ENCODE measurements at regions not wholly inside any gene's neighbourhood (a gene's known extent, or its start where the extent isn't known, plus 50 kb on each side); places are given as distances from the start of the nearest gene placed in this dataset.

- Histone ChIP-seq H3F3A (ENCODE audit: control insufficient read depth, insufficient read depth) (no peaks in the 10 kb centered on the region), H3K9me2 (replicated peaks; ENCODE audit: control insufficient read depth, low read length) (no peaks in the 10 kb centered on the region), H3K4me1 (ENCODE audit: control insufficient read depth, low read length) (no peaks in the 10 kb centered on the region), H3K79me2 (ENCODE audit: control insufficient read depth, low read length) (no peaks in the 10 kb centered on the region), H3K9me3 (ENCODE audit: control insufficient read depth, insufficient read depth, low read length) (no peaks in the 10 kb centered on the region), H3K4me3 (ENCODE audit: low read length) (no peak overlapping the region), H3K36me3 (ENCODE audit: control insufficient read depth, low read length) (no peaks in the 10 kb centered on the region), H3K27me3 (ENCODE audit: control insufficient read depth, low read length) (no peaks in the 10 kb centered on the region), H3K4me2 (ENCODE audit: low read length) (no peak overlapping the region), H4K20me1 (ENCODE audit: control insufficient read depth, insufficient read depth, low read depth, low read length) (no peaks in the 10 kb centered on the region), H3K27ac (ENCODE audit: low read depth, low read length) (no peak overlapping the region)
- no peak for TF ChIP-seq EZH2phosphoT487 (IDR thresholded peaks at IDR 0.05; ENCODE audit: borderline replicate concordance, low read length)
- no peak for TF ChIP-seq CTCF (IDR thresholded peaks at IDR 0.05; ENCODE audit: low read depth, low read length, poor library complexity, severe bottlenecking)
These were observed 433.2 kb downstream of the GUCY1A2 start for GRCh38 chr11:106585061-106585460.

GRCh38 chr11:106594751-106595351 lies 423.4 kb downstream of the GUCY1A2 start:
- no peak for TF ChIP-seq CTCF (IDR thresholded peaks at IDR 0.05; ENCODE audit: low read depth, low read length, poor library complexity, severe bottlenecking)
- no peak for TF ChIP-seq EZH2phosphoT487 (IDR thresholded peaks at IDR 0.05; ENCODE audit: borderline replicate concordance, low read length)
- Histone ChIP-seq H3K27ac (ENCODE audit: low read depth, low read length) (no peak overlapping the region), H3K9me2 (replicated peaks; ENCODE audit: control insufficient read depth, low read length) (no peaks in the 10 kb centered on the region), H3F3A (ENCODE audit: control insufficient read depth, insufficient read depth) (no peaks in the 10 kb centered on the region), H4K20me1 (ENCODE audit: control insufficient read depth, insufficient read depth, low read depth, low read length) (no peaks in the 10 kb centered on the region), H3K4me3 (ENCODE audit: low read length) (no peak overlapping the region), H3K36me3 (ENCODE audit: control insufficient read depth, low read length) (no peaks in the 10 kb centered on the region), H3K79me2 (ENCODE audit: control insufficient read depth, low read length) (no peaks in the 10 kb centered on the region), H3K4me1 (ENCODE audit: control insufficient read depth, low read length) (no peaks in the 10 kb centered on the region), H3K9me3 (ENCODE audit: control insufficient read depth, insufficient read depth, low read length) (no peaks in the 10 kb centered on the region), H3K27me3 (ENCODE audit: control insufficient read depth, low read length) (no peaks in the 10 kb centered on the region), H3K4me2 (ENCODE audit: low read length) (no peak overlapping the region)

DNA sequence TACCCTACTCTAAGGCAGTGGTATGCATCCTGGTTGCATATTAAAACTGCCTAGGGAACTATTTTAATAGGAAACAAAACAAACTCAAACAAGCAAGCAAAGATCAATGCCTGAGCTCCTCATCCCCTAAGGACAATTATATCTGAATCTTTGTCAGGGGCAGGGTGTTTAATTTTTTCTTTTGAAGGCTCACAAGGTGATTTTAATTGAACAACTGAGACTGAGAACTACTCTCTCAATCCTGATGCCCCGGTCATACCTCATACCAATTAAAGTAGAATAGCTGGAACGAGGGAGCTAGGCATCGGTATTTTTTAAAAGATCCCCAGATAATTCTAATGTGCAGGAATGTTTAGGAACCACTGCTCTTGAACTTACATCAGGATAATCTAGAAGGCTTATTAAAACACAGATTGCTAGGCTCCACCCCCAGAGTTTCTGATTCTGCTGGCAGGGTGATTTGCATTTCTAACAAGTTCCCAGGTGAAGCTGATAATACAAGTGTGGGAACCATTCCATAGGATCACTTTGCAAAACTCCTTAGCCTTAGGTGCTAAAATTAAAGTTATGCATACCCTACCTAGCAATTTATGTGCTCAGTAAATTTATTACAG lies 416.5 kb downstream of the GUCY1A2 start:
- H3K9me3 ChIP-seq (ENCODE audit: control insufficient read depth, insufficient read depth, low read length), result no peaks in the 10 kb centered on the region
- no peaks in the 10 kb centered on the region for H3K36me3 ChIP-seq (ENCODE audit: control insufficient read depth, low read length)
- H3K4me3 ChIP-seq (ENCODE audit: low read length), result no peak overlapping the region
- TF ChIP-seq CTCF (IDR thresholded peaks at IDR 0.05; ENCODE audit: low read depth, low read length, poor library complexity, severe bottlenecking), result no peak
- TF ChIP-seq EZH2phosphoT487 (IDR thresholded peaks at IDR 0.05; ENCODE audit: borderline replicate concordance, low read length), result no peak
- H3K27me3 ChIP-seq (ENCODE audit: control insufficient read depth, low read length), result no peaks in the 10 kb centered on the region
- no peak overlapping the region for H3K4me2 ChIP-seq (ENCODE audit: low read length)
- H3F3A ChIP-seq (ENCODE audit: control insufficient read depth, insufficient read depth), result no peaks in the 10 kb centered on the region
- H3K27ac ChIP-seq (ENCODE audit: low read depth, low read length), result no peak overlapping the region
- H3K9me2 ChIP-seq (replicated peaks; ENCODE audit: control insufficient read depth, low read length), result no peaks in the 10 kb centered on the region
- no peaks in the 10 kb centered on the region for H3K4me1 ChIP-seq (ENCODE audit: control insufficient read depth, low read length)
- H3K79me2 ChIP-seq (ENCODE audit: control insufficient read depth, low read length), result no peaks in the 10 kb centered on the region
- H4K20me1 ChIP-seq (ENCODE audit: control insufficient read depth, insufficient read depth, low read depth, low read length), result no peaks in the 10 kb centered on the region
